H9 (cell line): ENCODE measurements at regions not wholly inside any gene's neighbourhood (a gene's known extent, or its start where the extent isn't known, plus 50 kb on each side); places are given as distances from the start of the nearest gene placed in this dataset.
A peak's percentile ranks its signal among the peaks of the same experiment; 100 is the strongest.

Experiments
- DNase-seq: peaks from one replicate; pipeline ENCODE4 v3.0.0-alpha.2; 2017
- H2AFZ ChIP-seq: one replicate; pipeline ENCODE4 v1.6.1; 2013; ENCODE audit warnings: mild to moderate bottlenecking, low read length, control low read depth, moderate library complexity
- H2AK5ac ChIP-seq: 2 replicates; pipeline ENCODE4 v1.6.1; 2013; ENCODE audit warnings: low read length, control low read depth, mixed read lengths; ENCODE audit not compliant: insufficient read length
- H2BK120ac ChIP-seq: one replicate; pipeline ENCODE4 v1.6.1; 2013; ENCODE audit warnings: low read depth, mild to moderate bottlenecking, low read length, control low read depth, inconsistent platforms; ENCODE audit not compliant: poor library complexity, severe bottlenecking
- H2BK12ac ChIP-seq: 2 replicates; pipeline ENCODE4 v1.6.1; 2013; ENCODE audit warnings: low read length, control low read depth, mixed read lengths, low read depth; ENCODE audit not compliant: insufficient read length
- H2BK15ac ChIP-seq: 2 replicates; pipeline ENCODE4 v1.6.1; 2013; ENCODE audit warnings: low read depth, low read length, control low read depth
- H2BK20ac ChIP-seq: one replicate; pipeline ENCODE4 v1.6.1; 2013; ENCODE audit warnings: low read depth, mild to moderate bottlenecking, low read length, control low read depth, inconsistent platforms; ENCODE audit not compliant: poor library complexity, severe bottlenecking
- H2BK5ac ChIP-seq: 2 replicates; pipeline ENCODE4 v1.6.1; 2013; ENCODE audit warnings: low read length, control low read depth, mixed read lengths; ENCODE audit not compliant: insufficient read length
- H3K14ac ChIP-seq: 2 replicates; pipeline ENCODE4 v1.6.1; 2013; ENCODE audit warnings: low read length, control low read depth; ENCODE audit not compliant: insufficient read depth
- H3K18ac ChIP-seq: 2 replicates; pipeline ENCODE4 v1.6.1; 2013; ENCODE audit warnings: low read depth, mild to moderate bottlenecking, mixed read lengths, low read length, control low read depth; ENCODE audit not compliant: insufficient read length
- H3K23ac ChIP-seq: 2 replicates; pipeline ENCODE4 v1.6.1; 2013; ENCODE audit warnings: low read length, control low read depth, mixed read lengths, low read depth; ENCODE audit not compliant: insufficient read length
- H3K23me2 ChIP-seq: 2 replicates; pipeline ENCODE4 v1.6.1; 2013; ENCODE audit warnings: low read depth, mild to moderate bottlenecking, mixed read lengths, low read length, control low read depth; ENCODE audit not compliant: insufficient read length, poor library complexity, severe bottlenecking
- H3K27ac ChIP-seq: 2 replicates; pipeline ENCODE4 v1.5.1; 2013; ENCODE audit warnings: low read length, control low read depth, mixed read lengths, low read depth; ENCODE audit not compliant: insufficient read length
- H3K27me3 ChIP-seq: 2 replicates; pipeline ENCODE4 v1.6.1; 2013; ENCODE audit warnings: low read length, control low read depth, inconsistent platforms; ENCODE audit not compliant: insufficient read depth
- H3K4ac ChIP-seq: 2 replicates; pipeline ENCODE4 v1.6.1; 2013; ENCODE audit warnings: low read depth, mild to moderate bottlenecking, control low read depth, inconsistent platforms, low read length, moderate library complexity
- H3K4me1 ChIP-seq: 2 replicates; pipeline ENCODE4 v1.6.1; 2013; ENCODE audit warnings: low read length, control low read depth, inconsistent platforms; ENCODE audit not compliant: insufficient read depth
- H3K4me2 ChIP-seq: 2 replicates; pipeline ENCODE4 v1.6.1; 2013; ENCODE audit warnings: low read length, control low read depth, mixed read lengths; ENCODE audit not compliant: insufficient read length, insufficient read depth
- H3K56ac ChIP-seq: 2 replicates; pipeline ENCODE4 v1.6.1; 2013; ENCODE audit warnings: low read depth, mild to moderate bottlenecking, mixed read lengths, low read length, control low read depth; ENCODE audit not compliant: insufficient read length
- H3K79me1 ChIP-seq: 2 replicates; pipeline ENCODE4 v1.6.1; 2013; ENCODE audit warnings: low read depth, mild to moderate bottlenecking, moderate library complexity, low read length, control low read depth, inconsistent platforms; ENCODE audit not compliant: insufficient read depth, poor library complexity, severe bottlenecking
- H3K79me2 ChIP-seq: 2 replicates; pipeline ENCODE4 v1.6.1; 2013; ENCODE audit warnings: low read length, control low read depth, inconsistent platforms; ENCODE audit not compliant: insufficient read depth
- H3K9ac ChIP-seq: 2 replicates; pipeline ENCODE4 v1.6.1; 2013; ENCODE audit warnings: low read length, control low read depth, mixed read lengths; ENCODE audit not compliant: insufficient read length; ENCODE audit errors: extremely low read depth
- H3K9me3 ChIP-seq: one replicate; pipeline ENCODE4 v1.6.1; 2013; ENCODE audit warnings: low read depth, low read length, inconsistent platforms; ENCODE audit not compliant: control insufficient read depth
- H3T11ph ChIP-seq: one replicate; pipeline ENCODE4 v1.6.1; 2013; ENCODE audit warnings: mild to moderate bottlenecking, low read length, control low read depth, inconsistent platforms
- H4K20me1 ChIP-seq: one replicate; pipeline ENCODE4 v1.6.1; 2013; ENCODE audit not compliant: control insufficient read depth, insufficient read length, insufficient read depth
- H4K5ac ChIP-seq: 2 replicates; pipeline ENCODE4 v1.6.1; 2013; ENCODE audit warnings: low read depth, mild to moderate bottlenecking, mixed read lengths, low read length, control low read depth; ENCODE audit not compliant: insufficient read length
- H4K8ac ChIP-seq: replicated peaks from 2 replicates; pipeline ENCODE4 v1.6.1; 2013; ENCODE audit warnings: low read length, control low read depth, mixed read lengths, low read depth; ENCODE audit not compliant: insufficient read length
- H4K91ac ChIP-seq: 2 replicates; pipeline ENCODE4 v1.6.1; 2013; ENCODE audit warnings: low read depth, mild to moderate bottlenecking, moderate library complexity, mixed read lengths, low read length, control low read depth; ENCODE audit not compliant: insufficient read length
- H3K27ac Mint-ChIP-seq, 3 experiments: 2 replicates in 2 of 3; 3 replicates in 1 of 3; pipeline ENCODE4 v1.8.0; 2020 to 2021; ENCODE audit warnings: mixed read lengths in 3 of 3, mild to moderate bottlenecking in 1 of 3, moderate library complexity in 1 of 3
- H3K27me3 Mint-ChIP-seq: 2 replicates; pipeline ENCODE4 v1.8.0; 2021; ENCODE audit warnings: low read depth, mild to moderate bottlenecking, moderate library complexity, mixed read lengths
- H3K36me3 Mint-ChIP-seq, 3 experiments: 2 replicates in 2 of 3; 3 replicates in 1 of 3; pipeline ENCODE4 v1.8.0; 2020 to 2021; ENCODE audit warnings: low read depth in 3 of 3, mixed read lengths in 3 of 3; ENCODE audit not compliant: insufficient read depth in 1 of 3
- H3K4me1 Mint-ChIP-seq, 2 experiments: 2 replicates each; pipeline ENCODE4 v1.8.0; 2020; ENCODE audit warnings: mixed read lengths in 2 of 2
- H3K4me3 Mint-ChIP-seq, 2 experiments: 2 replicates in 1 of 2; 3 replicates in 1 of 2; pipeline ENCODE4 v1.8.0; 2020 to 2021; ENCODE audit warnings: mild to moderate bottlenecking in 2 of 2, mixed read lengths in 2 of 2, moderate library complexity in 1 of 2
- H3K9me3 Mint-ChIP-seq, 2 experiments: 2 replicates in 1 of 2; 3 replicates in 1 of 2; pipeline ENCODE4 v1.8.0; 2020; ENCODE audit warnings: mild to moderate bottlenecking in 2 of 2, mixed read lengths in 2 of 2, moderate library complexity in 1 of 2
- WGBS: extraction: QIAGEN DNeasy Blood & Tissue Kit; methylation state at CpG from one replicate; pipeline ENCODE4 v1.1.7; 2013; ENCODE audit warnings: missing lambda C conversion rate, low lambda C conversion rate, mixed read lengths; ENCODE audit not compliant: insufficient read length; ENCODE audit errors: extremely low coverage; 5-methylcytosine and 5-hydroxymethylcytosine counted together
- TF ChIP-seq, protein P1 (sequence below): fragments of 200-600 bp; sonication (generic); conservative IDR thresholded peaks from 3 replicates; pipeline ENCODE4 v1.8.0; 2021; ENCODE audit warnings: antibody characterized with exemption, mild to moderate bottlenecking

DNA sequence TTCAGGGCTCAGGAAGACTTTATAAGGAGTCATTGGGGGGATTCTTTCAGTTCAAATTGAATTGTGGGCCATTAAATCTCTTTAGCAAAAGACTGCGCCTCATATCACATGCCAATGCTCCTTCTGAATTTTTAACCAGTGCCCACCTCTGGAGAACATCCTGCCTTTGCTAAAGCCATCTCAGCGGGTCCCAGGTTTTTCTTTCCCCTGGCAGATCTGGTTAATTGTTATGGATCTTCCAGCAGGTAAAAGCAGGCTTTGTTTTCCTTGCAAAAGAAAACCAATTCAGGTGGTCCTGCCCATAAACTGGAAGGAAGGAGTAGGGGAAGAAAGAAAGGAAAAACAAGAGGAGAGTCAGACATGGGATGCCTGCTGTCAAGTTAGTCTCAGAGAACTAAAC is 298.2 kb downstream of the LRFN2 start:
- no peaks in the 10 kb centered on the region for H3K9me3 Mint-ChIP-seq
- no peaks in the 10 kb centered on the region for H3K27me3 ChIP-seq
- H2BK5ac ChIP-seq = no peak overlapping the region
- TF ChIP-seq, protein P1, sequence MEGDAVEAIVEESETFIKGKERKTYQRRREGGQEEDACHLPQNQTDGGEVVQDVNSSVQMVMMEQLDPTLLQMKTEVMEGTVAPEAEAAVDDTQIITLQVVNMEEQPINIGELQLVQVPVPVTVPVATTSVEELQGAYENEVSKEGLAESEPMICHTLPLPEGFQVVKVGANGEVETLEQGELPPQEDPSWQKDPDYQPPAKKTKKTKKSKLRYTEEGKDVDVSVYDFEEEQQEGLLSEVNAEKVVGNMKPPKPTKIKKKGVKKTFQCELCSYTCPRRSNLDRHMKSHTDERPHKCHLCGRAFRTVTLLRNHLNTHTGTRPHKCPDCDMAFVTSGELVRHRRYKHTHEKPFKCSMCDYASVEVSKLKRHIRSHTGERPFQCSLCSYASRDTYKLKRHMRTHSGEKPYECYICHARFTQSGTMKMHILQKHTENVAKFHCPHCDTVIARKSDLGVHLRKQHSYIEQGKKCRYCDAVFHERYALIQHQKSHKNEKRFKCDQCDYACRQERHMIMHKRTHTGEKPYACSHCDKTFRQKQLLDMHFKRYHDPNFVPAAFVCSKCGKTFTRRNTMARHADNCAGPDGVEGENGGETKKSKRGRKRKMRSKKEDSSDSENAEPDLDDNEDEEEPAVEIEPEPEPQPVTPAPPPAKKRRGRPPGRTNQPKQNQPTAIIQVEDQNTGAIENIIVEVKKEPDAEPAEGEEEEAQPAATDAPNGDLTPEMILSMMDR = no peak
- H3K4ac ChIP-seq = no peak overlapping the region
- H2BK15ac ChIP-seq = no peak overlapping the region
- H3K4me1 Mint-ChIP-seq = peaks cover 66 to 86% of the 10 kb centered on the region in 2 experiments
- H3K27ac Mint-ChIP-seq = peak overlapping the region; percentile 22 to 83 (median 81)
- peaks cover 25% of the 10 kb centered on the region; the same call in 1 of the 2 replicates for H3K4me1 ChIP-seq
- no peak overlapping the region for H4K91ac ChIP-seq
- no peak overlapping the region for H2BK20ac ChIP-seq
- H3K23ac ChIP-seq = no peak overlapping the region
- H2AFZ ChIP-seq = no peak overlapping the region
- DNase-seq = peak; percentile 36
- H2AK5ac ChIP-seq = no peak overlapping the region
- H4K20me1 ChIP-seq = no peaks in the 10 kb centered on the region
- peaks cover under 1% of the 10 kb centered on the region; the same call in 1 of the 2 replicates for H3K27me3 Mint-ChIP-seq
- H3K79me2 ChIP-seq = no peaks in the 10 kb centered on the region
- no peak overlapping the region for H3K9ac ChIP-seq
- H3T11ph ChIP-seq = no peak overlapping the region
- H3K18ac ChIP-seq = no peak overlapping the region
- peak overlapping the region in 1 of 2 experiments; percentile 4; a peak in 2 of 5 replicates for H3K4me3 Mint-ChIP-seq
- peaks cover 0 to 2% (median 0%) of the 10 kb centered on the region in 3 experiments; a peak in 1 of 7 replicates for H3K36me3 Mint-ChIP-seq
- no peaks in the 10 kb centered on the region for H3K79me1 ChIP-seq
- H2BK120ac ChIP-seq = no peak overlapping the region
- H4K5ac ChIP-seq = no peak overlapping the region
- peak overlapping the region; percentile 38 for H3K27ac ChIP-seq
- H3K4me2 ChIP-seq = peak overlapping the region; percentile 23
- H3K14ac ChIP-seq = no peak overlapping the region
- no peak overlapping the region for H2BK12ac ChIP-seq
- no peak overlapping the region for H4K8ac ChIP-seq
- H3K23me2 ChIP-seq = no peaks in the 10 kb centered on the region
- no CpG with 5 or more reads among the region's 2 CpGs for WGBS
- no peaks in the 10 kb centered on the region for H3K9me3 ChIP-seq
- no peak overlapping the region for H3K56ac ChIP-seq
